HEK293 (cell line): ENCODE measurements at regions not wholly inside any gene's neighbourhood (a gene's known extent, or its start where the extent isn't known, plus 50 kb on each side); places are given as distances from the start of the nearest gene placed in this dataset.
"Not testable (repeated sequence)": the region's sequence is repeated elsewhere in the genome, so short reads cannot be mapped to it uniquely, and the experiment has no call there.

ENCODE experiments used
- CTCF ChIA-PET: fragments of 350-600 bp; formaldehyde crosslinking; extraction: SDS; loops from one replicate; lab custom pipeline; 2021; ENCODE audit warnings: antibody characterized with exemption; lab: Yijun Ruan, JAX
- POLR2A ChIA-PET: fragments of 300-600 bp; formaldehyde crosslinking; extraction: SDS; loops from one replicate; lab custom pipeline; 2020; ENCODE audit warnings: antibody characterized with exemption, inconsistent platforms; lab: Yijun Ruan, JAX
- H3K27ac ChIP-seq: fragments of 200-500 bp; sonication (Bioruptor generic); 2 replicates; pipeline ENCODE4 v1.5.1; 2014; ENCODE audit warnings: low read depth, low read length, control low read depth, inconsistent platforms; ENCODE audit errors: extremely low read depth
- H3K36me3 ChIP-seq, 2 experiments: fragments of 200-500 bp in 1 of 2; sonication (Bioruptor generic) in 1 of 2; 1 replicate in 1 of 2; 2 replicates in 1 of 2; pipeline ENCODE4 v1.5.1; 2014 to 2017; ENCODE audit warnings: inconsistent platforms in 2 of 2, low read length in 2 of 2; ENCODE audit not compliant: control insufficient read depth in 2 of 2, insufficient read depth in 1 of 2
- H3K4me1 ChIP-seq: fragments of 200-500 bp; sonication (Bioruptor generic); 2 replicates; pipeline ENCODE4 v1.5.1; 2014; ENCODE audit warnings: mild to moderate bottlenecking, low read length, inconsistent platforms; ENCODE audit not compliant: control insufficient read depth, insufficient read depth
- H3K4me3 ChIP-seq: 2 replicates; pipeline ENCODE4 v1.5.1; 2011; ENCODE audit warnings: low read depth, mild to moderate bottlenecking, control low read depth, low read length, moderate library complexity
- H3K9me3 ChIP-seq: fragments of 200-500 bp; sonication (Bioruptor generic); 2 replicates; pipeline ENCODE4 v1.5.1; 2014; ENCODE audit warnings: low read depth, low read length, inconsistent platforms; ENCODE audit not compliant: control insufficient read depth, insufficient read depth
- GFI1B ChIP-seq: fragments of 450-650 bp; formaldehyde crosslinking; IDR thresholded peaks from 2 replicates; pipeline ENCODE4 v1.5.1; 2016; ENCODE audit warnings: missing biosample characterization, missing genetic modification characterization
- HOXD13 ChIP-seq: sonication (generic); formaldehyde crosslinking; IDR thresholded peaks from 2 replicates; pipeline ENCODE4 v1.8.0; 2022; ENCODE audit warnings: missing genetic modification reagents, borderline replicate concordance
- KLF1 ChIP-seq: fragments of 450-650 bp; formaldehyde crosslinking; IDR thresholded peaks from 2 replicates; pipeline ENCODE4 v1.5.1; 2016; ENCODE audit warnings: missing biosample characterization, missing genetic modification characterization
- PRDM1 ChIP-seq: fragments of 450-650 bp; formaldehyde crosslinking; IDR thresholded peaks from 2 replicates; pipeline ENCODE4; 2016; ENCODE audit warnings: missing biosample characterization, missing genetic modification characterization
- PRDM2 ChIP-seq: fragments of 450-650 bp; formaldehyde crosslinking; IDR thresholded peaks from 2 replicates; pipeline ENCODE4 v1.5.1; 2016; ENCODE audit warnings: missing biosample characterization, missing genetic modification characterization, borderline replicate concordance
- ZBTB21 ChIP-seq: fragments of 450-650 bp; formaldehyde crosslinking; IDR thresholded peaks from 2 replicates; pipeline ENCODE4 v1.5.1; 2017; ENCODE audit warnings: missing biosample characterization, missing genetic modification characterization
- ZBTB7A ChIP-seq: fragments of 450-650 bp; formaldehyde crosslinking; IDR thresholded peaks from 2 replicates; pipeline ENCODE4 v1.5.1; 2016; ENCODE audit warnings: low read depth, missing biosample characterization, missing genetic modification characterization
- ZNF19 ChIP-seq: fragments of 450-650 bp; formaldehyde crosslinking; IDR thresholded peaks from 2 replicates; pipeline ENCODE4; 2016; ENCODE audit warnings: missing biosample characterization, missing genetic modification characterization, low read depth
- ZNF223 ChIP-seq: fragments of 450-650 bp; formaldehyde crosslinking; IDR thresholded peaks from 2 replicates; pipeline ENCODE4 v1.5.1; 2016; ENCODE audit warnings: missing biosample characterization, missing genetic modification characterization
- ZNF354C ChIP-seq: fragments of 450-650 bp; formaldehyde crosslinking; IDR thresholded peaks from 2 replicates; pipeline ENCODE4 v1.5.1; 2016; ENCODE audit warnings: missing biosample characterization, missing genetic modification characterization, low read depth, borderline replicate concordance
- ZNF366 ChIP-seq: fragments of 450-650 bp; formaldehyde crosslinking; conservative IDR thresholded peaks from 2 replicates; pipeline ENCODE4 v1.5.1; 2016; ENCODE audit warnings: missing biosample characterization, missing genetic modification characterization
- ZNF513 ChIP-seq: fragments of 450-650 bp; IDR thresholded peaks from 2 replicates; pipeline ENCODE4 v1.5.1; 2018; ENCODE audit warnings: missing biosample characterization, missing genetic modification characterization
- ZNF530 ChIP-seq: fragments of 450-650 bp; formaldehyde crosslinking; IDR thresholded peaks from 2 replicates; pipeline ENCODE4 v1.5.1; 2016; ENCODE audit warnings: low read depth, missing biosample characterization, missing genetic modification characterization
- ZNF544 ChIP-seq: fragments of 450-650 bp; formaldehyde crosslinking; IDR thresholded peaks from 2 replicates; pipeline ENCODE4 v1.5.0; 2017; ENCODE audit warnings: missing biosample characterization, missing genetic modification characterization
- ZNF654 ChIP-seq: fragments of 450-650 bp; formaldehyde crosslinking; IDR thresholded peaks from 2 replicates; pipeline ENCODE4 v1.5.1; 2016; ENCODE audit warnings: low read depth, missing biosample characterization, missing genetic modification characterization
- ZNF785 ChIP-seq: fragments of 450-650 bp; formaldehyde crosslinking; IDR thresholded peaks from 2 replicates; pipeline ENCODE4 v1.5.1; 2016; ENCODE audit warnings: missing biosample characterization, missing genetic modification characterization
- ZNF837 ChIP-seq: fragments of 450-650 bp; formaldehyde crosslinking; IDR thresholded peaks from 2 replicates; pipeline ENCODE4 v1.5.1; 2016; ENCODE audit warnings: missing biosample characterization, missing genetic modification characterization
- ZSCAN30 ChIP-seq: fragments of 450-650 bp; IDR thresholded peaks from 2 replicates; pipeline ENCODE4 v1.5.1; 2018; ENCODE audit warnings: missing biosample characterization, mild to moderate bottlenecking, missing genetic modification characterization, moderate library complexity
- TF ChIP-seq, protein P1 (sequence below): fragments of 450-650 bp; formaldehyde crosslinking; IDR thresholded peaks from 2 replicates; pipeline ENCODE4 v1.5.1; 2016; ENCODE audit warnings: missing biosample characterization, missing genetic modification characterization
- TF ChIP-seq, protein P2 (sequence below): fragments of 450-650 bp; formaldehyde crosslinking; IDR thresholded peaks from 2 replicates; pipeline ENCODE4 v1.5.1; 2016; ENCODE audit warnings: missing biosample characterization, missing genetic modification characterization

DNA sequence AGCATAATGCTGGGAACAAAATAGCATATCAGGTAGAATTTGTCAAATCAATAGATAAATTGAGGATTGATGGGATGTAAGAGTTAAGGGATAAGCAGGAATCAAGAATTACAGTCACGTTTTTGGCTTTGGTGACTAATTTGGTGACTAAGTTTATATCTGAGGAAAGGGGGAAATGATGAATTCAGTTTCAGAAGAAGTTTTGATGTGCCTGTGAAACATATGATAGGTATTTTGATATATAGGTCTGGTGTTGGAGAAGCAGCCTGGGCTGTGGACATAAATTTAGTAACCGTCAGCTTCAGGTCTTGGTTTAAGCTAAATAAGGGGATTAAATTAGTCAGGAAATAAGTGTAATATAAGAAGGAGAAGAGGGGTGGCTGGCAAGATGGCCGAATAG lies 79.0 kb upstream of the EDA2R start (continued):
- TF ChIP-seq GFI1B (tag by site-specific recombination) = no peak
- TF ChIP-seq ZNF354C (tag by site-specific recombination) = no peak
- no peak for TF ChIP-seq ZBTB7A (tag by site-specific recombination)
- TF ChIP-seq ZNF654 (tag by site-specific recombination) = no peak

- Histone ChIP-seq H3K9me3 (peaks cover 2% of the 10 kb centered on the region; the same call in 1 of the 2 replicates), H3K4me3 (no peak overlapping the region), H3K36me3 (no peaks in the 10 kb centered on the region), H3K27ac (no peak overlapping the region), H3K4me1 (no peaks in the 10 kb centered on the region)
- TF ChIP-seq ZNF366 (no peak), KLF1 (tag by site-specific recombination) (no peak), ZNF837 (tag by site-specific recombination) (no peak), ZNF785 (tag by site-specific recombination) (no peak), HOXD13 (CRISPR knock-in tag) (no peak), PRDM1 (tag by site-specific recombination) (no peak), PRDM2 (tag by site-specific recombination) (no peak), ZBTB21 (no peak), ZNF530 (tag by site-specific recombination) (no peak), ZNF19 (no peak), ZNF223 (tag by site-specific recombination) (no peak), ZNF513 (tag by site-specific recombination) (no peak), ZNF354C (tag by site-specific recombination) (no peak), ZNF544 (tag by site-specific recombination) (no peak), ZSCAN30 (tag by site-specific recombination) (no peak)
- TF ChIP-seq, protein P1, sequence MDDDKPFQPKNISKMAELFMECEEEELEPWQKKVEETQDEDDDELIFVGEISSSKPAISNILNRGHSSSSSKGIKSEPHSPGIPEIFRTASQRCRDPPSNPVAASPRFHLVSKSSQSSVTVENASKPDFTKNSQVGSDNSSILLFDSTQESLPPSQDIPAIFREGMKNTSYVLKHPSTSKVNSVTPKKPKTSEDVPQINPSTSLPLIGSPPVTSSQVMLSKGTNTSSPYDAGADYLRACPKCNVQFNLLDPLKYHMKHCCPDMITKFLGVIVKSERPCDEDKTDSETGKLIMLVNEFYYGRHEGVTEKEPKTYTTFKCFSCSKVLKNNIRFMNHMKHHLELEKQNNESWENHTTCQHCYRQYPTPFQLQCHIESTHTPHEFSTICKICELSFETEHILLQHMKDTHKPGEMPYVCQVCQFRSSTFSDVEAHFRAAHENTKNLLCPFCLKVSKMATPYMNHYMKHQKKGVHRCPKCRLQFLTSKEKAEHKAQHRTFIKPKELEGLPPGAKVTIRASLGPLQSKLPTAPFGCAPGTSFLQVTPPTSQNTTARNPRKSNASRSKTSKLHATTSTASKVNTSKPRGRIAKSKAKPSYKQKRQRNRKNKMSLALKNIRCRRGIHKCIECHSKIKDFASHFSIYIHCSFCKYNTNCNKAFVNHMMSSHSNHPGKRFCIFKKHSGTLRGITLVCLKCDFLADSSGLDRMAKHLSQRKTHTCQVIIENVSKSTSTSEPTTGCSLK (tag by site-specific recombination) = no peak
- TF ChIP-seq, protein P2, sequence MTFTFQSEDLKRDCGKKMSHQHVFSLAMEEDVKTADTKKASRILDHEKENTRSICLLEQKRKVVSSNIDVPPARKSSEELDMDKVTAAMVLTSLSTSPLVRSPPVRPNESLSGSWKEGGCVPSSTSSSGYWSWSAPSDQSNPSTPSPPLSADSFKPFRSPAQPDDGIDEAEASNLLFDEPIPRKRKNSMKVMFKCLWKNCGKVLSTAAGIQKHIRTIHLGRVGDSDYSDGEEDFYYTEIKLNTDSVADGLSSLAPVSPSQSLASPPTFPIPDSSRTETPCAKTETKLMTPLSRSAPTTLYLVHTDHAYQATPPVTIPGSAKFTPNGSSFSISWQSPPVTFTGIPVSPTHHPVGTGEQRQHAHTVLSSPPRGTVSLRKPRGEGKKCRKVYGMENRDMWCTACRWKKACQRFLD (tag by site-specific recombination) = no peak
- POLR2A ChIA-PET = no interaction called here
- CTCF ChIA-PET = interaction anchor here (0.6 to 0.7 kb wide), 2 partner anchors 1417 to 1498 kb away, joined by 3 to 4 read pairs; no protein-coding TSS in a partner anchor
Measured at GRCh38 chrX:66698273-66699204, 59.7 kb upstream of the EDA2R start.

- H3K4me3 ChIP-seq, CTCF ChIA-PET, H3K4me1 ChIP-seq, H3K9me3 ChIP-seq, H3K27ac ChIP-seq, POLR2A ChIA-PET, H3K36me3 ChIP-seq: not testable (repeated sequence)
Measured at GRCh38 chrX:66692512-66692911, 53.6 kb upstream of the EDA2R start.
